Heart left ventricle (tissue), 16 donors: ENCODE measurements at regions not wholly inside any gene's neighbourhood (a gene's known extent, or its start where the extent isn't known, plus 50 kb on each side); places are given as distances from the start of the nearest gene placed in this dataset.

ENCODE experiments used
- ATAC-seq, 4 donors: fragments of 200-7000 bp; cut with Tn5 transposase; one replicate each; pipeline ENCODE4 v1.9.1; 2020 to 2022; ENCODE audit warnings: moderate library complexity in 4 of 4, mild to moderate bottlenecking in 3 of 4, moderate number of reproducible peaks in 1 of 4
- DNase-seq, 5 donors: peaks; one replicate each; pipeline ENCODE4 v3.0.0-alpha.2; 2020
- H3K27ac ChIP-seq, 12 donors: fragments of 200-600 bp; sonication (generic) in 4 of 12; one replicate each; pipeline versions ENCODE4 v1.5.0 to v1.8.0; 2016 to 2022; ENCODE audit warnings: mild to moderate bottlenecking in 2 of 12
- H3K27me3 ChIP-seq, 9 donors: fragments of 200-600 bp; sonication (generic) in 2 of 9; one replicate each; pipeline versions ENCODE4 v1.5.1 to v1.8.0; 2016 to 2022; ENCODE audit warnings: mild to moderate bottlenecking in 3 of 9
- H3K36me3 ChIP-seq, 9 donors: fragments of 200-600 bp; sonication (generic) in 2 of 9; one replicate each; pipeline versions ENCODE4 v1.5.0 to v1.8.0; 2018 to 2022; ENCODE audit warnings: mild to moderate bottlenecking in 2 of 9
- H3K4me1 ChIP-seq, 12 donors: fragments of 200-600 bp; sonication (generic) in 4 of 12; one replicate each; pipeline versions ENCODE4 v1.5.0 to v1.8.0; 2016 to 2022; ENCODE audit warnings: mild to moderate bottlenecking in 3 of 12
- H3K4me3 ChIP-seq, 12 donors: fragments of 200-600 bp; sonication (generic) in 4 of 12; one replicate each; pipeline versions ENCODE4 v1.5.0 to v1.8.0; 2017 to 2022; ENCODE audit warnings: mild to moderate bottlenecking in 9 of 12, moderate library complexity in 4 of 12
- H3K9me3 ChIP-seq, 12 donors: fragments of 200-600 bp; sonication (generic) in 4 of 12; one replicate each; pipeline versions ENCODE4 v1.5.0 to v1.8.0; 2016 to 2022; ENCODE audit warnings: mild to moderate bottlenecking in 1 of 12
- POLR2A ChIP-seq, 2 donors: fragments of 450-650 bp; IDR thresholded peaks; one replicate each; pipeline ENCODE4 v1.6.1; 2017; ENCODE audit warnings: antibody characterized with exemption in 2 of 2, mild to moderate bottlenecking in 2 of 2, moderate library complexity in 2 of 2
- WGBS, 4 donors: extraction: QIAGEN DNeasy Blood & Tissue Kit in 2 of 4; methylation state at CpG; one replicate each; pipeline versions ENCODE4 v1.1.5 to v1.1.7; 2013 to 2018; 5-methylcytosine and 5-hydroxymethylcytosine counted together
- intact Hi-C, 10 donors: fragments of 100-400 bp; cut with DNase I; formaldehyde crosslinking; loops; one replicate each; pipeline versions ENCODE4 v1.11.1 to v1.14.2; 2022
- TF ChIP-seq, protein P1 (sequence below), 12 donors: fragments of 200-600 bp; sonication (generic) in 4 of 12; IDR thresholded peaks; one replicate each; pipeline versions ENCODE4 v1.5.0 to v1.8.0; 2018 to 2022; ENCODE audit warnings: antibody characterized with exemption in 12 of 12, mild to moderate bottlenecking in 5 of 12
- donor health status: ischemic (EF 13 %, LVEDD 7.1; RV severe dilation, severe dysfunction).
- donor health status: healthy with polysubstance abuse.
- donor health status: DM: no; HTN: yes; CAD: no.
- donor health status: DM: no; HTN: no; CAD: no.
- donor health status: ischemic (EF 25% LVEDD 6.9; RV normal size, moderate dysfunction).
- donor health status: ischemic (EF 25% LVEDD 5.7; RV mildly dilated, moderate dysfunction).
- donor health status: healthy.
- donor health status: DM: yes; HTN: yes; CAD: no.
- donor health status: ischemic (EF 35%, LVEDD 5.7; RV mildly dilated, moderate dysfunction).
- donor health status: nonischemic (EF 11% LVEDD 7.7; RV severe dilation, severe dysfunction).
- donor health status: DM: yes; HTN: yes; CAD: no.
- donor health status: PGD.
- donor health status: ischemic (EF 29% LVEDD 5.4; RV normal size, mild dysfunction).
- donor health status: nonischemic (EF 23%, LVEDD 6.1; RV moderate dilation, normal function).

DNA sequence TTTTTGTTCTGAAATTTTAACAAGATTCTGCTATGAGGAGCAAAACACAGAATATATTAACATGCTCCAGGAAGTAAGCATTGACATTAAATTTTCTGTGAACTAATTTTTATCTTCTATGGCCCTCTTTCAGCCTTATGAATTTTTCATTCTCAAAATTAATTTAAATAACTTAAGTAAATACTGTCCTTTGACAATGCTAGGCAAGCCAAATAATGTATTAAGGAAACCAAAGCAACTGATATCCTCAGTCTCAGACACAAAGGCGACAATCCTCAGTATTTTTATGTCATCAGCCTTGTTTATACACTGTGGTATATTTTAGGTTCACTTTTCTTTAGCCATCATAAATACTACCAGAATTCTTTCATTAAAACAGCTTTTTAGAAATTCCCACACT lies 159.8 kb downstream of the CGGBP1 start:
- intact Hi-C loops, result no loop called here
- Histone ChIP-seq H3K27me3 (peaks cover 0 to 4% (median 0%) of the 10 kb centered on the region in 9 donors), H3K36me3 (no peaks in the 10 kb centered on the region), H3K9me3 (no peaks in the 10 kb centered on the region), H3K4me1 (no peaks in the 10 kb centered on the region), H3K4me3 (no peak overlapping the region), H3K27ac (no peak overlapping the region)
- ATAC-seq (no peak), DNase-seq (no peak)
- TF ChIP-seq, protein P1, sequence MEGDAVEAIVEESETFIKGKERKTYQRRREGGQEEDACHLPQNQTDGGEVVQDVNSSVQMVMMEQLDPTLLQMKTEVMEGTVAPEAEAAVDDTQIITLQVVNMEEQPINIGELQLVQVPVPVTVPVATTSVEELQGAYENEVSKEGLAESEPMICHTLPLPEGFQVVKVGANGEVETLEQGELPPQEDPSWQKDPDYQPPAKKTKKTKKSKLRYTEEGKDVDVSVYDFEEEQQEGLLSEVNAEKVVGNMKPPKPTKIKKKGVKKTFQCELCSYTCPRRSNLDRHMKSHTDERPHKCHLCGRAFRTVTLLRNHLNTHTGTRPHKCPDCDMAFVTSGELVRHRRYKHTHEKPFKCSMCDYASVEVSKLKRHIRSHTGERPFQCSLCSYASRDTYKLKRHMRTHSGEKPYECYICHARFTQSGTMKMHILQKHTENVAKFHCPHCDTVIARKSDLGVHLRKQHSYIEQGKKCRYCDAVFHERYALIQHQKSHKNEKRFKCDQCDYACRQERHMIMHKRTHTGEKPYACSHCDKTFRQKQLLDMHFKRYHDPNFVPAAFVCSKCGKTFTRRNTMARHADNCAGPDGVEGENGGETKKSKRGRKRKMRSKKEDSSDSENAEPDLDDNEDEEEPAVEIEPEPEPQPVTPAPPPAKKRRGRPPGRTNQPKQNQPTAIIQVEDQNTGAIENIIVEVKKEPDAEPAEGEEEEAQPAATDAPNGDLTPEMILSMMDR (IDR thresholded peaks at IDR 0.05), result no peak
- TF ChIP-seq POLR2A (IDR thresholded peaks at IDR 0.05), result no peak
- 79 to 90% (median 83%) methylated on average over 1 of the region's 1 CpG for WGBS, 4 donors

DNA sequence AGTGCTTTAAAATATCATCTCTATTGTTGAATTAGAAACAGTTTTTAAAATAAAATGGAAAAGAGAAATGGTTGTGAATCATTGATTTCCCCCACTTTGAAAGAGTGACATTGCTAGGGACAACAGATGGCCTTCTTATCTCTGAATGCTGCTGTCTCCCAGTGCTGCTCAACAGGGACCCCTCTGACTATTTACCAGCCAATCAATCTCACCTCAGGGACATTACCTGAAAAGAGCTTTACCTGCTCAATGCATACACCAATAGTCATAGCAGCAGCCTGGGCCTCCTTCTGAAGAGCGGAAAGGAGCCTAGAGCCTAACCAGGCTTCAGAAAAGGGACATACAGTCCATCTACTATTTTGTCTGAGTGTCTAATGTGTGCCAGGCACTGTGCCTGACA lies 162.8 kb downstream of the CGGBP1 start:
- H3K4me1 ChIP-seq, result no peaks in the 10 kb centered on the region
- ATAC-seq (no peak), DNase-seq (no peak)
- TF ChIP-seq POLR2A (IDR thresholded peaks at IDR 0.05), result no peak
- H3K36me3 ChIP-seq, result no peaks in the 10 kb centered on the region
- intact Hi-C loops, result no loop called here
- no peak overlapping the region for H3K27ac ChIP-seq
- H3K9me3 ChIP-seq, result no peaks in the 10 kb centered on the region
- WGBS, 4 donors, result 69 to 100% (median 81%) methylated on average over 1 of the region's 1 CpG
- no peaks in the 10 kb centered on the region for H3K27me3 ChIP-seq
- H3K4me3 ChIP-seq, result no peak overlapping the region

DNA sequence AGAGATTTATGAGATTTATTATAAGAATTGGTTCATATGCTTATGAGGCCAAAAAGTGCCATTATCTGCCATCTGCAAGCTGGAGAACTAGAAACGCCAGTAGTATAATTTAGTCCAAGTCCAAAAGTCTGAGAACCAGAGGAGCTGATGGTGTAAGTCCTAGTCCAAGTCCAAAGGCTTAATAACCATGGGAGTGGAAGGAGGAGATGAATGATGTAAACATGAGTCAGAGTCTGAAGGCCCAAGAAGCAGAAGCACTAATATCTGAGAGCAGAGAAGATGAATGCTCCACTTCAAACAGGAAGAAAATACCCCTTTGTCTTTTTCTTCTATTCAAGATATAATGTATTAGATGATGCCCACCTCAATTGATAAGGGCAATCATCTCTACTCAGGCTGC lies 185.7 kb downstream of the CGGBP1 start:
- Histone ChIP-seq H3K36me3 (no peaks in the 10 kb centered on the region), H3K27ac (no peak overlapping the region), H3K9me3 (peaks cover 0 to 45% (median 13%) of the 10 kb centered on the region in 12 donors), H3K4me3 (no peak overlapping the region), H3K4me1 (no peaks in the 10 kb centered on the region), H3K27me3 (no peaks in the 10 kb centered on the region)
- no peak for DNase-seq
- no peak for TF ChIP-seq POLR2A (IDR thresholded peaks at IDR 0.05)
- TF ChIP-seq, protein P1 (IDR thresholded peaks at IDR 0.05), result no peak
- intact Hi-C loops, result no loop called here
- no peak for ATAC-seq
- WGBS, 4 donors, result 62 to 88% (median 77%) methylated on average over 1 of the region's 1 CpG

DNA sequence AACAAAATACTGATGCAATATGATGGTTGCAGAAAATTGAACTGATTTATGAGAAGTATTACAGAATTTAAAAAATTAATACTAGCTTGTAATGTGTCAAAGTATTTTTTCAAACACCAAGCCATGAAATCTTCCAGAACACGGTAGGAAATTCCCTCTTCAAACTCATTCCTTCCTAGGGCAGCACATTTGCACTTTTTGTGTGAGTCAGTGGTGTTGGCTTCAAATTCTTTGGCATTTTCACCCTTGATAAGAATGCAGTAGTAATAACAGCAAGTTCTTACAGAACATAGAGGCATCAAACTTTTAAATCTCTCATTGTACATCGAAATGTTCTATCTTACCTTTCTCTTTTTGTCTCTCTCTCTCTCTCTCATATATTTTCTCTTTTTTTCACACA lies 191.8 kb downstream of the CGGBP1 start:
- H3K27ac ChIP-seq, result no peak overlapping the region
- no peaks in the 10 kb centered on the region for H3K4me1 ChIP-seq
- TF ChIP-seq, protein P1 (IDR thresholded peaks at IDR 0.05), result no peak
- TF ChIP-seq POLR2A (IDR thresholded peaks at IDR 0.05), result no peak
- 39 to 53% (median 45%) methylated on average over 2 of the region's 2 CpGs for WGBS, 4 donors
- no peak overlapping the region for H3K4me3 ChIP-seq
- peaks cover 0 to 23% (median 10%) of the 10 kb centered on the region in 12 donors for H3K9me3 ChIP-seq
- H3K27me3 ChIP-seq, result no peaks in the 10 kb centered on the region
- H3K36me3 ChIP-seq, result no peaks in the 10 kb centered on the region
- no peak for DNase-seq
- intact Hi-C loops, result no loop called here
- ATAC-seq, result no peak

DNA sequence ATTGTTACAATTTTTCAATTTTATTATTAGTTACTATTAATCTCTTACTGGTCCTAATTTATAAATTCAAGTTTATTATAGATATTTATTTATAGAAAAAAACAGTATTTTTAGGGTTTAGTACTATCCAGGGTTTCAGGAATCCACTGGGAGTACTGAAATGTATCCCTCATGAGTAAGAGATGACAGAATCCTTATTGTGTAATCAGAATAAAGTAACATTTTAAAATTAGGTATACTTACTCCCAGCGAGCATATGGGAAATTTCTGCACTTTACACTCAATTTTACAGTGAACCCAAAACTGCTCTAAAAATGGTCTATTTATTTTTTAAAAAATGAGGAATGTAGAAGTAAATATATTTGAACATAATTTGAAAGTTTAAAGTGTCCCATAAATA lies 202.7 kb downstream of the CGGBP1 start:
- Histone ChIP-seq H3K36me3 (no peaks in the 10 kb centered on the region), H3K4me1 (no peaks in the 10 kb centered on the region), H3K27me3 (no peaks in the 10 kb centered on the region), H3K4me3 (no peak overlapping the region), H3K9me3 (peaks cover 0 to 8% (median 0%) of the 10 kb centered on the region in 12 donors), H3K27ac (no peak overlapping the region)
- DNase-seq (no peak), ATAC-seq (no peak)
- 51 to 64% (median 58%) methylated on average over 1 of the region's 1 CpG for WGBS, 4 donors
- intact Hi-C loops, result loop anchor here in 1 of 10 donors (10.0 kb wide), 1 partner anchor 61 kb away; the partner anchor contains the start of gene HTR1F
- TF ChIP-seq POLR2A (IDR thresholded peaks at IDR 0.05), result no peak
- TF ChIP-seq, protein P1 (IDR thresholded peaks at IDR 0.05), result no peak
